ENCODE measurements at regions not wholly inside any gene's neighbourhood (a gene's known extent, or its start where the extent isn't known, plus 50 kb on each side); places are given as distances from the start of the nearest gene placed in this dataset.

DNA sequence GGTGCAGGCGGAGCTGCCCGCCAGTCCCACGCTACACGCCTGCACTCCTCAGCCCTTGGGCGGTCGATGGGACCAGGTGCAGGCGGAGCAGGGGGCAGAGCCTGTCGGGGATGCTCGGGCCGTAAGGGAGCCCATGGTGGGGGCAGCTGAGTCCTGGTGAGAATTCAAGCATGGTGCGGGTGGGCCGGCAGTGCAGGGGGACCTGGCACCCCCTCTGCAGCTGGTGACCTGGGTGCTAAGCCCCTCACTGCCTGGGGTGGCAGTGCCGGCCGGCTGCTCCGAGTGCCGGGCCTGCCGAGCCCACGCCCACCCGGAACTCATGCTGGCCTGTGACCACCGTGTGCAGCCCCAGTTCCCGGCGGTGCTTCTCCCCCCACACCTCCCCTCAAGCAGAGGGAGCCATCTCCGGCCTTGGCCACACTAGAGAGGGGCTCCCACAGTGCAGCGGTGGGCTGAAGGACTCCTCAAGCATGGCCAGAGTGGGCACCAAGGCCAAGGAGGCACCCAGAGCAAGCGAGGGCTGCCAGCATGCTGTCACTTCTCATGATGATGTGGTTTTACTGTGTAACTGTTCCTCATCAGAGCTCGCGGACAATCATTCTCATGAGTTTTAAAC lies 228.9 kb upstream of the CDH9 start:
- H2BK120ac ChIP-seq (replicated peaks; ENCODE audit: low read depth, low read length): no peak overlapping the region
- no peak overlapping the region for H3K4me2 ChIP-seq (ENCODE audit: insufficient read depth in 1 of 2, low read depth in 2 of 2, low read length in 2 of 2)
- no peak overlapping the region for H3K4me3 ChIP-seq (ENCODE audit: extremely low read depth in 1 of 4, insufficient read depth in 2 of 4, low read depth in 3 of 4, low read length in 4 of 4)
- no peaks in the 10 kb centered on the region for H3K36me3 ChIP-seq (ENCODE audit: control insufficient read depth in 2 of 4, insufficient read depth in 4 of 4, low read length in 3 of 4)
- no peak for FAIRE-seq
- peaks cover 0 to 16% of the 10 kb centered on the region in 2 experiments; a peak in 1 of 4 replicates for H3K9me3 ChIP-seq (ENCODE audit: insufficient read depth in 2 of 2, low read depth in 1 of 2, low read length in 1 of 2)
- H2BK15ac ChIP-seq (ENCODE audit: low read length): no peak overlapping the region
- no peak overlapping the region for H3K56ac ChIP-seq (replicated peaks; ENCODE audit: insufficient read length, low read depth, low read length)
- no peak for DNase-seq (ENCODE audit: low read depth in 1 of 2, low spot score in 2 of 2)
- H3K18ac ChIP-seq (ENCODE audit: extremely low read depth, low read length): no peak overlapping the region
- H2AK5ac ChIP-seq (ENCODE audit: low read depth, low read length): no peak overlapping the region
- no peaks in the 10 kb centered on the region for H3K4me1 ChIP-seq (replicated peaks in 1 of 4; ENCODE audit: control insufficient read depth in 3 of 4, insufficient read depth in 4 of 4, low read length in 3 of 4)
- no peak overlapping the region for H4K91ac ChIP-seq (replicated peaks; ENCODE audit: insufficient read length, low read length)
- no peak overlapping the region for H3K27ac ChIP-seq (ENCODE audit: low read depth, low read length)
- CTCF ChIA-PET (ENCODE audit: partially characterized antibody): no interaction called here
- no peaks in the 10 kb centered on the region for H4K20me1 ChIP-seq (replicated peaks in 1 of 2; ENCODE audit: control insufficient read depth in 1 of 2, insufficient read depth in 2 of 2, low read length in 2 of 2)
- POLR2A ChIA-PET (ENCODE audit: partially characterized antibody): interaction anchor here (0.6 kb wide), 1 partner anchor 13 kb away, joined by 5 read pairs; no protein-coding TSS in a partner anchor
- no peaks in the 10 kb centered on the region for H3K27me3 ChIP-seq (replicated peaks in 1 of 4; ENCODE audit: control insufficient read depth in 3 of 4, extremely low read depth in 1 of 4, insufficient read depth in 3 of 4, low read length in 3 of 4)
- H2BK12ac ChIP-seq (ENCODE audit: low read depth, low read length): no peak overlapping the region
- no peak overlapping the region for H3K9ac ChIP-seq (replicated peaks in 1 of 4; ENCODE audit: extremely low read depth in 1 of 4, low read depth in 3 of 4, low read length in 3 of 4)
- H3K14ac ChIP-seq (ENCODE audit: insufficient read length): no peak overlapping the region
- no peaks in the 10 kb centered on the region for H3K79me2 ChIP-seq (ENCODE audit: control insufficient read depth in 1 of 2, insufficient read depth in 2 of 2, low read length in 2 of 2)
- no peak overlapping the region for H3K23ac ChIP-seq (ENCODE audit: insufficient read length)
- H3K79me1 ChIP-seq (ENCODE audit: low read depth, low read length): no peaks in the 10 kb centered on the region
- H3K23me2 ChIP-seq (ENCODE audit: low read depth, low read length): no peaks in the 10 kb centered on the region
- H2AFZ ChIP-seq (ENCODE audit: low read length): no peak overlapping the region
- no peak overlapping the region for H2BK5ac ChIP-seq (ENCODE audit: low read depth, low read length)
- H4K8ac ChIP-seq (ENCODE audit: extremely low read depth, insufficient read depth, low read length): no peak overlapping the region; the same call in 1 of the 2 replicates
- no peak overlapping the region for H4K5ac ChIP-seq (ENCODE audit: insufficient read length, low read depth, low read length)
- 93% methylated on average over 25 of the region's 27 CpGs; no CpG with 5 or more reads in 1 of the 2 experiments for WGBS, 2 experiments (ENCODE audit: extremely low coverage in 1 of 2, insufficient coverage in 1 of 2, insufficient read length in 1 of 2, insufficient replicate concordance in 2 of 2, low coverage in 1 of 2, low lambda C conversion rate in 2 of 2, missing lambda C conversion rate in 1 of 2)
- H3K4ac ChIP-seq (replicated peaks; ENCODE audit: insufficient read length, low read depth, low read length): no peak overlapping the region
- H2BK20ac ChIP-seq (ENCODE audit: low read length): no peak overlapping the region
- TF ChIP-seq FOSL1 (IDR thresholded peaks at IDR 0.05; ENCODE audit: insufficient read depth, low read depth, low read length) (no peak), CHD2 (IDR thresholded peaks at IDR 0.05; ENCODE audit: low read length) (no peak), HDAC2 (IDR thresholded peaks at IDR 0.05; ENCODE audit: borderline replicate concordance in 1 of 2, low read depth in 2 of 2, low read length in 2 of 2) (no peak), EZH2 (IDR thresholded peaks at IDR 0.05; ENCODE audit: low read depth, low read length, severe bottlenecking) (no peak), CTBP2 (IDR thresholded peaks at IDR 0.05; ENCODE audit: borderline replicate concordance, insufficient read depth, insufficient read length, low read length) (no peak), SIRT6 (IDR thresholded peaks at IDR 0.05; ENCODE audit: low read length) (no peak), CREB1 (IDR thresholded peaks at IDR 0.05) (no peak), CEBPB (IDR thresholded peaks at IDR 0.05; ENCODE audit: low read depth, low read length) (no peak), HDAC6 (IDR thresholded peaks at IDR 0.05; ENCODE audit: low read depth, low read length) (no peak), SP1 (IDR thresholded peaks at IDR 0.05; ENCODE audit: low read depth, low read length) (no peak), TAF1 (IDR thresholded peaks at IDR 0.05; ENCODE audit: low read depth, low read length) (no peak)
- TF ChIP-seq, protein P1, sequence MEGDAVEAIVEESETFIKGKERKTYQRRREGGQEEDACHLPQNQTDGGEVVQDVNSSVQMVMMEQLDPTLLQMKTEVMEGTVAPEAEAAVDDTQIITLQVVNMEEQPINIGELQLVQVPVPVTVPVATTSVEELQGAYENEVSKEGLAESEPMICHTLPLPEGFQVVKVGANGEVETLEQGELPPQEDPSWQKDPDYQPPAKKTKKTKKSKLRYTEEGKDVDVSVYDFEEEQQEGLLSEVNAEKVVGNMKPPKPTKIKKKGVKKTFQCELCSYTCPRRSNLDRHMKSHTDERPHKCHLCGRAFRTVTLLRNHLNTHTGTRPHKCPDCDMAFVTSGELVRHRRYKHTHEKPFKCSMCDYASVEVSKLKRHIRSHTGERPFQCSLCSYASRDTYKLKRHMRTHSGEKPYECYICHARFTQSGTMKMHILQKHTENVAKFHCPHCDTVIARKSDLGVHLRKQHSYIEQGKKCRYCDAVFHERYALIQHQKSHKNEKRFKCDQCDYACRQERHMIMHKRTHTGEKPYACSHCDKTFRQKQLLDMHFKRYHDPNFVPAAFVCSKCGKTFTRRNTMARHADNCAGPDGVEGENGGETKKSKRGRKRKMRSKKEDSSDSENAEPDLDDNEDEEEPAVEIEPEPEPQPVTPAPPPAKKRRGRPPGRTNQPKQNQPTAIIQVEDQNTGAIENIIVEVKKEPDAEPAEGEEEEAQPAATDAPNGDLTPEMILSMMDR (IDR thresholded peaks at IDR 0.05; ENCODE audit: control extremely low read depth in 1 of 3, insufficient read depth in 1 of 3, low read depth in 1 of 3, low read length in 3 of 3): no peak

All from H1 (cell line).